Loucy (cell line): ENCODE measurements at regions not wholly inside any gene's neighbourhood (a gene's known extent, or its start where the extent isn't known, plus 50 kb on each side); places are given as distances from the start of the nearest gene placed in this dataset.

Source experiments
- H2AFZ ChIP-seq: fragments of 200-600 bp; sonication (generic); 2 replicates; pipeline ENCODE4 v1.6.0; 2016; ENCODE audit warnings: antibody characterized with exemption, mild to moderate bottlenecking, low read length, moderate library complexity
- H3F3A ChIP-seq: fragments of 200-600 bp; 2 replicates; pipeline ENCODE4 v1.6.0; 2016; ENCODE audit warnings: antibody characterized with exemption, low read depth, mild to moderate bottlenecking
- H3K27me3 ChIP-seq: fragments of 200-600 bp; sonication (generic); 2 replicates; pipeline ENCODE4 v1.6.1; 2014; ENCODE audit warnings: low read length, mild to moderate bottlenecking; ENCODE audit not compliant: insufficient read depth, poor library complexity, severe bottlenecking
- H3K36me3 ChIP-seq: fragments of 200-600 bp; sonication (generic); 2 replicates; pipeline ENCODE4 v1.6.1; 2016; ENCODE audit warnings: low read length; ENCODE audit not compliant: insufficient read depth
- H3K4me1 ChIP-seq: fragments of 200-600 bp; sonication (generic); 2 replicates; pipeline ENCODE4 v1.5.1; 2014; ENCODE audit warnings: low read length, mild to moderate bottlenecking; ENCODE audit not compliant: insufficient read depth, poor library complexity, severe bottlenecking
- H3K4me2 ChIP-seq: fragments of 200-600 bp; sonication (generic); 2 replicates; pipeline ENCODE4 v1.6.0; 2014; ENCODE audit warnings: antibody characterized with exemption, low read length, low read depth, mild to moderate bottlenecking; ENCODE audit not compliant: poor library complexity, severe bottlenecking
- H3K4me3 ChIP-seq: fragments of 200-600 bp; sonication (generic); 2 replicates; pipeline ENCODE4 v1.5.1; 2014; ENCODE audit warnings: low read length, mild to moderate bottlenecking, mixed read lengths; ENCODE audit not compliant: poor library complexity, severe bottlenecking
- H3K79me2 ChIP-seq: fragments of 200-600 bp; sonication (generic); 2 replicates; pipeline ENCODE4 v1.6.1; 2014; ENCODE audit warnings: low read length; ENCODE audit not compliant: insufficient read depth
- H3K9ac ChIP-seq: fragments of 200-600 bp; sonication (generic); 2 replicates; pipeline ENCODE4 v1.6.0; 2014; ENCODE audit warnings: mild to moderate bottlenecking, low read depth, low read length, moderate library complexity; ENCODE audit not compliant: poor library complexity, severe bottlenecking
- H3K9me2 ChIP-seq: fragments of 200-600 bp; sonication (generic); replicated peaks from 2 replicates; pipeline ENCODE4 v1.6.1; 2016; ENCODE audit warnings: low read depth, low read length, mixed read lengths
- H3K9me3 ChIP-seq: fragments of 200-600 bp; sonication (generic); 2 replicates; pipeline ENCODE4 v1.6.1; 2014; ENCODE audit warnings: mild to moderate bottlenecking, antibody characterized with exemption, low read length, low read depth; ENCODE audit not compliant: insufficient read depth
- H4K20me1 ChIP-seq: fragments of 200-600 bp; sonication (generic); 2 replicates; pipeline ENCODE4 v1.6.0; 2014; ENCODE audit warnings: antibody characterized with exemption, low read length, mild to moderate bottlenecking; ENCODE audit not compliant: insufficient read depth, poor library complexity, severe bottlenecking
- CTCF ChIP-seq: fragments of 200-600 bp; sonication (generic); conservative IDR thresholded peaks from 2 replicates; pipeline ENCODE4 v1.5.1; 2014; ENCODE audit warnings: mild to moderate bottlenecking, antibody characterized with exemption, low read length
- EZH2phosphoT487 ChIP-seq: fragments of 200-600 bp; IDR thresholded peaks from 2 replicates; pipeline ENCODE4 v1.6.1; 2018; ENCODE audit warnings: antibody characterized with exemption, mild to moderate bottlenecking, moderate library complexity, borderline replicate concordance

- Histone ChIP-seq H3K9me2 (no peaks in the 10 kb centered on the region), H3K79me2 (no peaks in the 10 kb centered on the region), H3K4me2 (no peak overlapping the region), H3K4me1 (no peaks in the 10 kb centered on the region), H3K9ac (no peak overlapping the region), H3K9me3 (no peaks in the 10 kb centered on the region), H4K20me1 (no peaks in the 10 kb centered on the region), H2AFZ (0 out of 2 replicates have a peak overlapping the region, but pooled peaks have one; percentile 69), H3K36me3 (no peaks in the 10 kb centered on the region), H3F3A (no peaks in the 10 kb centered on the region), H3K4me3 (no peak overlapping the region), H3K27me3 (no peaks in the 10 kb centered on the region)
- TF ChIP-seq EZH2phosphoT487, result no peak
- TF ChIP-seq CTCF, result no peak
Observed at GRCh38 chr5:42876375-42876844, 64.7 kb upstream of the SELENOP start.

DNA sequence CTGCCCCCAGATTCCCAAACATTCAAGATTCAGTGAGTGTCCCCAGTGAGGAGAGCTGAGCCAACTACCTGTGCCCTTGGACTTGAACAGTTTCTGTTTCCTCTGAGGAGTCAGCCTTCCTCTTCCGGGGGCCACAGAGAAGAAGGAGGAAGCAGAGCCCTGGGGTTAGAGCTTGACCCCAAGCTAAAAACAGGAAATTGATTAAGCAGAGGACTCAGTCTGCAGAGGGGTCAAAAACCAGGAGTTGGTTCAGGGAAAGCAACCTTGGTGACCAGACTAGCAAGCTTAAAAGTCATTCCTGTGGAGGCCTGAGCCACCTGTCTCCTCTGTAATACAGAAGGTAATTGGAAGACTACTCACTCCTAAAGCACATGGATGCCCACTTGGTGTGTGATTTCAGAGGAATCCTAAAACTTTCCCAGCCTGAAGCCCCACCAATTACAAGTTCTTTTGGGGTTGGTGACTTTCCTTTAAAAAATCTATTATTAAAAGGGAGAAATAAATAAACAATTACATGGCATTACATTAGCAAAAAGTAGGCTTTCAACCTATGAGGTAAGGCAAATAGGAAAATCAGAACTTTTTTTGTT is 64.2 kb upstream of the SELENOP start:
- Histone ChIP-seq H3F3A (no peaks in the 10 kb centered on the region), H2AFZ (peak overlapping the region; percentile 69; the same call in 1 of the 2 replicates), H3K4me3 (no peak overlapping the region), H3K27me3 (no peaks in the 10 kb centered on the region), H3K36me3 (no peaks in the 10 kb centered on the region), H3K4me1 (no peaks in the 10 kb centered on the region), H3K9ac (no peak overlapping the region), H3K4me2 (no peak overlapping the region), H4K20me1 (no peaks in the 10 kb centered on the region), H3K9me3 (no peaks in the 10 kb centered on the region), H3K9me2 (no peaks in the 10 kb centered on the region), H3K79me2 (no peaks in the 10 kb centered on the region)
- no peak for TF ChIP-seq CTCF
- no peak for TF ChIP-seq EZH2phosphoT487

GRCh38 chr5:42875211-42875610 is 63.5 kb upstream of the SELENOP start:
- H4K20me1 ChIP-seq, result no peaks in the 10 kb centered on the region
- no peak overlapping the region for H3K4me2 ChIP-seq
- no peaks in the 10 kb centered on the region for H3K27me3 ChIP-seq
- no peaks in the 10 kb centered on the region for H3K79me2 ChIP-seq
- H3F3A ChIP-seq, result no peaks in the 10 kb centered on the region
- H3K9ac ChIP-seq, result no peak overlapping the region
- H3K9me2 ChIP-seq, result no peaks in the 10 kb centered on the region
- H3K9me3 ChIP-seq, result no peaks in the 10 kb centered on the region
- no peaks in the 10 kb centered on the region for H3K36me3 ChIP-seq
- no peaks in the 10 kb centered on the region for H3K4me1 ChIP-seq
- TF ChIP-seq CTCF (no peak), EZH2phosphoT487 (no peak)
- H2AFZ ChIP-seq, result no peak overlapping the region
- H3K4me3 ChIP-seq, result no peak overlapping the region
